Activated naive CD4-positive, alpha-beta T cell treated with anti-CD3 and anti-CD28 coated beads for 36 hours (primary cell): ENCODE measurements at regions not wholly inside any gene's neighbourhood (a gene's known extent, or its start where the extent isn't known, plus 50 kb on each side); places are given as distances from the start of the nearest gene placed in this dataset.

ENCODE experiments used
- CTCF ChIA-PET: fragments of 350-600 bp; sonication (Branson Sonifier 250); formaldehyde crosslinking; loops from one replicate; lab custom pipeline; 2021; ENCODE audit warnings: antibody characterized with exemption; lab: Charles Lee
- DNase-seq: peaks from one replicate; pipeline ENCODE4 v3.0.0-alpha.2; 2020
- H3K27ac Mint-ChIP-seq: one replicate; pipeline ENCODE4 v1.8.0; 2021; ENCODE audit warnings: mild to moderate bottlenecking, mixed read lengths
- H3K27me3 Mint-ChIP-seq: one replicate; pipeline ENCODE4 v1.8.0; 2021; ENCODE audit warnings: low read depth, mixed read lengths
- H3K36me3 Mint-ChIP-seq: one replicate; pipeline ENCODE4 v1.8.0; 2021; ENCODE audit warnings: low read depth, mixed read lengths
- H3K4me1 Mint-ChIP-seq: one replicate; pipeline ENCODE4 v1.8.0; 2021; ENCODE audit warnings: low read depth, mixed read lengths
- H3K4me3 Mint-ChIP-seq: one replicate; pipeline ENCODE4 v1.8.0; 2021; ENCODE audit warnings: mild to moderate bottlenecking, moderate library complexity, mixed read lengths
- H3K9me3 Mint-ChIP-seq: one replicate; pipeline ENCODE4 v1.8.0; 2021; ENCODE audit warnings: mixed read lengths
- intact Hi-C: fragments of 100-400 bp; cut with micrococcal nuclease; formaldehyde crosslinking; loops from one replicate; pipeline ENCODE4 v1.15.1; 2023

DNA sequence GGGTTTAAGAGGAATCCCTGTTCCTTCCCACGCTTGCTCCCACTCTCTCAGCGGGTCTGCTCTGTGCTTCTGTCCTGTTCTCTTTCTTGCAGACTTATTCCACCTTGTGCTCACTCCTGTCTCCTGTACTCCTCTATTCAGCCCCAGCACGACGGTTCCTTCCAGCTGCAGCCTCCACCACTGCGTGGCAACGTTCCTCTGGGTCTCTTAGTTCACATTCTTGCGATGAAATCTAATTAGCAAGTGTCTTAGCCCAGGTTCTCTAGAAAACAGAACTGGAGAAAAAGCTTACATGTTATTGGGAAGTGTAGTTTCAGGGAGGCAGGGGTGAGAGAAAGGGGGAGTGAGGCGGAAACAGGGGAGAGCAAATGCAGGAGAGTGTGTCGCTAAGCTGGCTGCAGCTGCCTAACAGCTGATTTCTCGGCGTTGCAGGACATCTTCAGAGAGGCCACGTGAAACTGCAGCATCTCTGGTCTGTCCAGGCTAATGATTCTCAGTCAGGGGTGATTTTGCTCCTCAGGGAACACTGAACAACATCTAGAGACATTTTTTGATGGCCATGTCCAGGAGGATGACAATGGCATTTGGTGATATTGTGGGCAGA, 213.2 kb upstream of the NLRP1 start:
- H3K27me3 Mint-ChIP-seq = peaks cover 27% of the 10 kb centered on the region
- DNase-seq = no peak
- peaks cover 3% of the 10 kb centered on the region for H3K36me3 Mint-ChIP-seq

GRCh38 chr17:5798094-5798493, 213.8 kb upstream of the NLRP1 start:
- no peak overlapping the region for H3K4me3 Mint-ChIP-seq
- no peak overlapping the region for H3K27ac Mint-ChIP-seq
- CTCF ChIA-PET = no interaction called here
- peaks cover 26% of the 10 kb centered on the region for H3K27me3 Mint-ChIP-seq
- DNase-seq = no peak
- H3K9me3 Mint-ChIP-seq = peaks cover under 1% of the 10 kb centered on the region
- H3K36me3 Mint-ChIP-seq = peaks cover under 1% of the 10 kb centered on the region
- intact Hi-C loops = no loop called here
- H3K4me1 Mint-ChIP-seq = no peaks in the 10 kb centered on the region

More for the DNA sequence above, 213.2 kb upstream of the NLRP1 start:
- H3K9me3 Mint-ChIP-seq = peaks cover 6% of the 10 kb centered on the region
- no peak overlapping the region for H3K27ac Mint-ChIP-seq
- H3K4me3 Mint-ChIP-seq = no peak overlapping the region
- CTCF ChIA-PET = no interaction called here
- no peaks in the 10 kb centered on the region for H3K4me1 Mint-ChIP-seq
- intact Hi-C loops = no loop called here

DNA sequence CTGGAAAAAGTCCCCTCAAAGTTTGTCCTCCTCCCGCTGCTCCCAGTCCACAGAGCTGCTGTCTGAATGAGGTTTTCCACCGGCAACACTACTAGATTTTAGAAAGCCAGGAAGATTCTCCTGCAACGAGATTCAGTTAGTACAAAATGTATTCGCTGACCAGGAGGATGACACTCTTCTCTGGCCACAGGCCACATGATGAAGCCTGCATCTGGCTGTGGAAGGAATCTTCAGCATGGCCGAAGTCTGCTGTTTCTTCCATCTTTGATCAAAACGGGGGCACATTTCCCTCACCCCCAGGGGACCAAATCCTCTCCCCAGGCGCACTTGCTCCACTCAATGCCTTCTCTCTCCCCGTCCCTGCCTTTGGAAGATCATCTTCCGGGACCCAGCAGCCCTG, 215.8 kb upstream of the NLRP1 start:
- Mint-ChIP-seq H3K4me1 (no peaks in the 10 kb centered on the region), H3K4me3 (no peak overlapping the region), H3K27ac (no peak overlapping the region), H3K9me3 (no peaks in the 10 kb centered on the region), H3K36me3 (no peaks in the 10 kb centered on the region), H3K27me3 (peaks cover 35% of the 10 kb centered on the region)
- CTCF ChIA-PET = no interaction called here
- intact Hi-C loops = no loop called here
- DNase-seq = no peak

DNA sequence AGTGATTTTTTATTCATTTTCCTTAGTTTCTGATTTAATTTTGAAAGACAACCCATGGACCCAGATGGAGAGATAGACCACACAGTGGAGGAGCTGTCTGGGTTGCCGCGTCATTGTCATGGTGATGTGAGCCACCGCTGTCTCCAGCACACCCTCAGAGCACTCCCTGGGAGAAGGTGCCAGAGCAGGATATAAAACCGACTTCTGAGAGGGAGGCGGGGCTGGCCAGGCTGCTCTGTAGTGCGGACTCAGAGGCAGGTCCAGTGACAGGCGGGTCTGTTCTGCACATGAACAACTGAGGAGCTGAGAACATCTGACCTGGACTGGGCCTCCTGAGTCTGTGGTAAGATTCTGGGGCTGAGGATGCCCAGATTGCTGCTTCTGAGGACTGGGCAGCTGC, 216.3 kb upstream of the NLRP1 start:
- H3K27ac Mint-ChIP-seq = no peak overlapping the region
- peaks cover 37% of the 10 kb centered on the region for H3K27me3 Mint-ChIP-seq
- intact Hi-C loops = no loop called here
- H3K9me3 Mint-ChIP-seq = no peaks in the 10 kb centered on the region
- DNase-seq = no peak
- H3K4me1 Mint-ChIP-seq = no peaks in the 10 kb centered on the region
- CTCF ChIA-PET = no interaction called here
- H3K36me3 Mint-ChIP-seq = no peaks in the 10 kb centered on the region
- H3K4me3 Mint-ChIP-seq = no peak overlapping the region

DNA sequence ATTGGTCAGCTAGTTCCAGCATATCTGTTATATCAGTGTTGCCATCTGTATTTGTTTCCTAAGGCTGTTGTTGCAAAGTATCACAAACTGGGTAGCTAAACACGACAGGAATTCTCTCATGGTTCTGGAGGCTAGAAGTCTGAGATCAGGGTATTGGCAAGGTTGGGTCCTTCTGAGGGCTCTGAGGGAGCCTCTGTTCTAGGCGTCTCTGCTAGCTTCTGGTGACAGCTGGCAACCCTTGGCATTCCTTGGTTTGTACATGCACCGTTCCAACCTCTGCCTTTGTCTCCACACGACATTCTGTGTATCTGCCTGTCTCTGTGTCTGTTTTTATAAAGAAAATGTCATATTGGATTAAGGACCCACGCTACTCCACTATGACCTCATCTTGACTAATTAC, 219.9 kb upstream of the NLRP1 start:
- no peak for DNase-seq
- Mint-ChIP-seq H3K36me3 (no peaks in the 10 kb centered on the region), H3K4me3 (no peak overlapping the region), H3K4me1 (no peaks in the 10 kb centered on the region), H3K27me3 (peaks cover 33% of the 10 kb centered on the region), H3K27ac (no peak overlapping the region), H3K9me3 (no peaks in the 10 kb centered on the region)
- CTCF ChIA-PET = no interaction called here
- intact Hi-C loops = no loop called here

DNA sequence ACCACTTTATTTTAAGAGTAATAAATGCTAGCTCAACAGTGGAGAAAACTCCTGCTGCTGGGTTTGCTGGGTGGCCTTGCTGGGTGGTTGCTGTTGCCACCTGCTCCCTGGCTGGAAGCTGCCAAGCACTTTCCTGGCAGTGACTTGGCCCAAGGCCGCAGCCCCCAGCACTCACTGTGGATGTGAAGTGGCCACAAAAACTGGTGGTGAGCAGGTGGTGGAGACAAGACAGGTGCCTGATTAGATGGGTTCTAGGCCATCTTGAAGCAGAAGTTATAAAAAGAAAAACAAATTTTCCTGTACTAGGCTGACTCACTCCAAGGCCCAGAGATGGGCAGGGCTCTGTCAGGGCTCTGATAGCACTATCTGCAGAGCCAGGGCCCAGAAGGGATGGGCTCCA, 224.7 kb upstream of the NLRP1 start:
- Mint-ChIP-seq H3K27ac (no peak overlapping the region), H3K4me1 (no peaks in the 10 kb centered on the region), H3K9me3 (peaks cover 19% of the 10 kb centered on the region), H3K4me3 (no peak overlapping the region), H3K36me3 (peaks cover 3% of the 10 kb centered on the region), H3K27me3 (peaks cover 10% of the 10 kb centered on the region)
- CTCF ChIA-PET = no interaction called here
- intact Hi-C loops = no loop called here
- no peak for DNase-seq

DNA sequence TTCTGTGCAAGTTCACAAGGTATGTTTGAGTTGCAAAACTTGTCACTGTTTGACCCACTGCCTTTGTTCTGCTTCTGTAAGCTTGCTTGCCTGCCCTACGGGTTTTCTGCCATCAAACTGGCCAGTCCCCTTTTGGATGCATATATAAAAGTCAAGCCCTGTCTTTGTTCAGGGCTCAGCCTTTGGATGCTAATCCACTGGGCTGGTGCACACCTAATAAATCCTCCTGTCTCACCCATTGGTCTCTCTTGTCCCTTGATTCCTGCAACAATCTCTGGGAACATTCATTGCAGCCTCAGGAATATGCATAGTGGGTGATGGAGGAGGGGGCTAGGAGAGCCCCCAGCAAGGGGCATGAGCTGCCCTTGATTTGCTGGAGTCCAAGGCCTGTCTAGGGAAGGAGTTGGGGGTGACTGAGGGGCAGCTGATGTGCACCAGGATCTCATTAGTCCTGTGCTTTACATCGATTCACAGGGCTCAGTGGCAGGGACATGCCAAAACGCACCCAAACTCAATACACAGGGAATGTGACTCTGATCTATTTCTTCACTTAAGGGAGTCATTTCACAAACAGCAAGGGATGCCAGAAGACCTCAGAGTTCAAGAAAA, 225.4 kb upstream of the NLRP1 start:
- intact Hi-C loops = no loop called here
- Mint-ChIP-seq H3K27me3 (peaks cover 10% of the 10 kb centered on the region), H3K9me3 (peaks cover 19% of the 10 kb centered on the region), H3K27ac (no peak overlapping the region), H3K36me3 (peaks cover 3% of the 10 kb centered on the region), H3K4me1 (no peaks in the 10 kb centered on the region), H3K4me3 (no peak overlapping the region)
- DNase-seq = no peak
- CTCF ChIA-PET = interaction anchor here (0.6 to 0.7 kb wide), 2 partner anchors 19 to 45 kb away, joined by 3 read pairs; no protein-coding TSS in a partner anchor

DNA sequence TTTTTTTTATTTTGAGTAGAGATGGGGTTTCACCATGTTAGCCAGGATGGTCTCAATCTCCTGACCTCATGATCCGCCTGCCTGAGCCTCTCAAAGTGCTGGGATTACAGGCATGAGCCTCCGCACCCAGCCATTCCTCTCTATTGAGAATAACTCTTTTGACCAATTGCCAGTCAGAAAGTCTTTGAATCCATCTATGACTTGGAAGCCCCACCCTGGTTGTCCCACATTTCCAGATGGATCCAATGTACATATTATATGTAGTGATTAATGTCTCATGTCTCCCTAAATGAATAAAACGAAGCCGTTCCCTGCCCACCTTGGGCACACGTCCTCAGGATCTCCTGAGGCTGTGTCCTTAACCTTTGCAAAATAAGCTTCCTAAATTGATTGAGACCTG, 228.3 kb upstream of the NLRP1 start:
- Mint-ChIP-seq H3K36me3 (peaks cover 3% of the 10 kb centered on the region), H3K27me3 (peaks cover 6% of the 10 kb centered on the region), H3K4me3 (no peak overlapping the region), H3K27ac (no peak overlapping the region), H3K4me1 (no peaks in the 10 kb centered on the region), H3K9me3 (peaks cover 19% of the 10 kb centered on the region)
- intact Hi-C loops = no loop called here
- CTCF ChIA-PET = interaction anchor here (0.9 kb wide), 1 partner anchor 143 kb away, joined by 3 read pairs; no protein-coding TSS in a partner anchor
- no peak for DNase-seq

GRCh38 chr17:5813357-5813756, 229.0 kb upstream of the NLRP1 start:
- Mint-ChIP-seq H3K9me3 (peaks cover 19% of the 10 kb centered on the region), H3K27me3 (peaks cover 10% of the 10 kb centered on the region), H3K36me3 (peaks cover 3% of the 10 kb centered on the region), H3K4me3 (no peak overlapping the region), H3K4me1 (no peaks in the 10 kb centered on the region), H3K27ac (no peak overlapping the region)
- intact Hi-C loops = no loop called here
- DNase-seq = no peak
- CTCF ChIA-PET = interaction anchor here (0.9 kb wide), 1 partner anchor 142 kb away, joined by 3 read pairs; no protein-coding TSS in a partner anchor

GRCh38 chr17:5815396-5815795, 231.1 kb upstream of the NLRP1 start:
- intact Hi-C loops = no loop called here
- DNase-seq = no peak
- Mint-ChIP-seq H3K27me3 (peaks cover 10% of the 10 kb centered on the region), H3K36me3 (peaks cover 3% of the 10 kb centered on the region), H3K9me3 (peaks cover 11% of the 10 kb centered on the region), H3K4me1 (no peaks in the 10 kb centered on the region), H3K4me3 (no peak overlapping the region), H3K27ac (no peak overlapping the region)
- CTCF ChIA-PET = no interaction called here

DNA sequence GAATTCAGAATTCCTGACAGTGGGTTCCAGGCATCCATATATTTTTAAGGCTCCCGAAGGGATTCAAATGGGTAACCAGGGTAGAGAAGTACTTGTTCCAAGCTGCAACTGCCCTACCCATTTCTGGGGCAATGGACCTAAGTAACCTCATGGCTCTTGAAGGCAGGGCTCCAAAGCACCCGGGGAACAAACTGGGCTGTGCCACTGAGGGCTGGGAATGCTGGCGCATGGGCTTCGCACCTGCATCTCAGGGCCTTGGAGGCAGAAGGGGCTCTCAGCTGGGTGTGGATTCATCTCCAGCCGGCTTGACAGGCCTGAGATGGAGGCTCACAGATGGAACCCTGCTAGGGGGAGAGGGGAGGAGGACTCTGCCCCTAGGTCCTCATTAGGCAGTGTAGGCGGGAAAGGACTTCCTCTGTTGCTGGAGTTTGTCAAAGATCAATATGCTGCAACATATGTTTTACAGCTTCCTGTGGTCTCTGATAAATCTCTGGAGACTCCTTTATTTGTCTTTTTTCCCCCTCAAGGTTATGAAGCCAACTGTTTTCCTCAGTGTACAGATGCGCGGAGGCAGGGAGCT, 232.3 kb upstream of the NLRP1 start:
- intact Hi-C loops = no loop called here
- peaks cover 2% of the 10 kb centered on the region for H3K4me1 Mint-ChIP-seq
- H3K27me3 Mint-ChIP-seq = peaks cover 10% of the 10 kb centered on the region
- H3K27ac Mint-ChIP-seq = no peak overlapping the region
- H3K36me3 Mint-ChIP-seq = no peaks in the 10 kb centered on the region
- CTCF ChIA-PET = no interaction called here
- peaks cover 2% of the 10 kb centered on the region for H3K9me3 Mint-ChIP-seq
- DNase-seq = no peak
- no peak overlapping the region for H3K4me3 Mint-ChIP-seq

- Mint-ChIP-seq H3K4me3 (no peak overlapping the region), H3K36me3 (no peaks in the 10 kb centered on the region), H3K27me3 (peaks cover 10% of the 10 kb centered on the region), H3K27ac (no peak overlapping the region), H3K4me1 (peaks cover 2% of the 10 kb centered on the region), H3K9me3 (no peaks in the 10 kb centered on the region)
- CTCF ChIA-PET = no interaction called here
- DNase-seq = no peak
- intact Hi-C loops = no loop called here
Measured at GRCh38 chr17:5817475-5818395, 233.4 kb upstream of the NLRP1 start.
